ENCODE measurements at regions not wholly inside any gene's neighbourhood (a gene's known extent, or its start where the extent isn't known, plus 50 kb on each side); places are given as distances from the start of the nearest gene placed in this dataset.

DNA sequence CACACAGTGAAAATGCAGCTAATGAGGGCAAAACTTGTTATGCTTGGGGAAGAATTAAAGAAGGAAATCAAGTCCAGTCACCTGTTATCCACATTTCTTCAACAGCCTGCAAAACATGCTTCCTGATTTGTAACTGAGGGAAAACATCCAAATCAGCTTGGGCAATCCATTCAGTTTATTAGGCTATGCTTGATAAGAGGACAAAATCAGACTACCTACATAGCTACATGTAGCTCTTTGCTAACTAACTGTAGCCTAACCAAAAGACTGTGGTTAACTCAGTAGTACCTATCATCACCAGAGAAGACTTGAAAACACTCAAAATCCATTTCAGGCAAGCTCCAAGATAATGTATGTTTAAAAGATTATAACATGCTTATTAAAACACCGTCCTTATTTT, 436.4 kb downstream of the SHQ1 start (continued):
- TF ChIP-seq ZNF331 (CRISPR knock-in tag; IDR thresholded peaks at IDR 0.05; ENCODE audit: low read depth), result no peak
- TF ChIP-seq ZNF114 (CRISPR knock-in tag; IDR thresholded peaks at IDR 0.05), result no peak
- no peak for TF ChIP-seq EZH2 (IDR thresholded peaks at IDR 0.05; ENCODE audit: low read depth, unreplicated experiment)
- TF ChIP-seq ETS1 (IDR thresholded peaks at IDR 0.05), result no peak

- H3K4me1 Mint-ChIP-seq, result peaks cover 80% of the 10 kb centered on the region
- peaks cover 2% of the 10 kb centered on the region for H3K27me3 Mint-ChIP-seq (ENCODE audit: insufficient read depth, low read depth, poor library complexity)
- H3K27ac Mint-ChIP-seq, result peak overlapping the region; percentile 83
- H3K36me3 Mint-ChIP-seq (ENCODE audit: low read depth), result no peaks in the 10 kb centered on the region
- peaks cover 100% of the 10 kb centered on the region for H3K79me2 ChIP-seq (replicated peaks; ENCODE audit: insufficient read depth)
- H3K4me2 ChIP-seq, result peak overlapping the region; percentile 35; the same call in 1 of the 2 replicates
- no peaks in the 10 kb centered on the region; the same call in 2 of the 3 replicates for H3K9me3 Mint-ChIP-seq
- ATAC-seq, result no peak
- H3K27ac ChIP-seq (ENCODE audit: low read depth), result no peak overlapping the region
- H3K4me1 ChIP-seq (ENCODE audit: insufficient read depth), result peaks cover 70% of the 10 kb centered on the region
- H3K4me3 ChIP-seq, result no peak overlapping the region
- no peak for TF ChIP-seq NANOG (IDR thresholded peaks at IDR 0.05; ENCODE audit: borderline replicate concordance)
- no peak for TF ChIP-seq STAT1 (IDR thresholded peaks at IDR 0.05; ENCODE audit: unreplicated experiment)
- no peak for TF ChIP-seq ETS1 (IDR thresholded peaks at IDR 0.05)
- TF ChIP-seq CTCF (conservative IDR thresholded peaks at IDR 0.05; ENCODE audit: low read depth in 2 of 2), result no peak
- TF ChIP-seq, protein P1, sequence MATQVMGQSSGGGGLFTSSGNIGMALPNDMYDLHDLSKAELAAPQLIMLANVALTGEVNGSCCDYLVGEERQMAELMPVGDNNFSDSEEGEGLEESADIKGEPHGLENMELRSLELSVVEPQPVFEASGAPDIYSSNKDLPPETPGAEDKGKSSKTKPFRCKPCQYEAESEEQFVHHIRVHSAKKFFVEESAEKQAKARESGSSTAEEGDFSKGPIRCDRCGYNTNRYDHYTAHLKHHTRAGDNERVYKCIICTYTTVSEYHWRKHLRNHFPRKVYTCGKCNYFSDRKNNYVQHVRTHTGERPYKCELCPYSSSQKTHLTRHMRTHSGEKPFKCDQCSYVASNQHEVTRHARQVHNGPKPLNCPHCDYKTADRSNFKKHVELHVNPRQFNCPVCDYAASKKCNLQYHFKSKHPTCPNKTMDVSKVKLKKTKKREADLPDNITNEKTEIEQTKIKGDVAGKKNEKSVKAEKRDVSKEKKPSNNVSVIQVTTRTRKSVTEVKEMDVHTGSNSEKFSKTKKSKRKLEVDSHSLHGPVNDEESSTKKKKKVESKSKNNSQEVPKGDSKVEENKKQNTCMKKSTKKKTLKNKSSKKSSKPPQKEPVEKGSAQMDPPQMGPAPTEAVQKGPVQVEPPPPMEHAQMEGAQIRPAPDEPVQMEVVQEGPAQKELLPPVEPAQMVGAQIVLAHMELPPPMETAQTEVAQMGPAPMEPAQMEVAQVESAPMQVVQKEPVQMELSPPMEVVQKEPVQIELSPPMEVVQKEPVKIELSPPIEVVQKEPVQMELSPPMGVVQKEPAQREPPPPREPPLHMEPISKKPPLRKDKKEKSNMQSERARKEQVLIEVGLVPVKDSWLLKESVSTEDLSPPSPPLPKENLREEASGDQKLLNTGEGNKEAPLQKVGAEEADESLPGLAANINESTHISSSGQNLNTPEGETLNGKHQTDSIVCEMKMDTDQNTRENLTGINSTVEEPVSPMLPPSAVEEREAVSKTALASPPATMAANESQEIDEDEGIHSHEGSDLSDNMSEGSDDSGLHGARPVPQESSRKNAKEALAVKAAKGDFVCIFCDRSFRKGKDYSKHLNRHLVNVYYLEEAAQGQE (IDR thresholded peaks at IDR 0.05; ENCODE audit: unreplicated experiment), result no peak
- no peak for TF ChIP-seq EZH2 (IDR thresholded peaks at IDR 0.05; ENCODE audit: low read depth, unreplicated experiment)
- no peak for TF ChIP-seq CREB1 (CRISPR knock-in tag; IDR thresholded peaks at IDR 0.05; ENCODE audit: low read depth)
- TF ChIP-seq ZNF331 (CRISPR knock-in tag; IDR thresholded peaks at IDR 0.05; ENCODE audit: low read depth), result no peak
- TF ChIP-seq POLR2AphosphoS5 (IDR thresholded peaks at IDR 0.05; ENCODE audit: low read depth), result no peak
- no peak for TF ChIP-seq EZH2phosphoT487 (IDR thresholded peaks at IDR 0.05; ENCODE audit: unreplicated experiment)
- TF ChIP-seq JUNB (IDR thresholded peaks at IDR 0.05; ENCODE audit: unreplicated experiment), result no peak
- H3K4me3 Mint-ChIP-seq, result no peak overlapping the region
- H3K9me2 ChIP-seq (ENCODE audit: insufficient read depth), result no peaks in the 10 kb centered on the region
- peaks cover 89% of the 10 kb centered on the region for H4K20me1 ChIP-seq (replicated peaks; ENCODE audit: insufficient read depth)
- no peak for DNase-seq (ENCODE audit: low spot score)
- no peaks in the 10 kb centered on the region for H3K27me3 ChIP-seq (ENCODE audit: insufficient read depth)
- no peak overlapping the region for H2AFZ ChIP-seq
- no peaks in the 10 kb centered on the region for H3F3A ChIP-seq (replicated peaks; ENCODE audit: low read depth)
- H3K36me3 ChIP-seq (ENCODE audit: insufficient read depth), result no peaks in the 10 kb centered on the region
These were observed 437.1 kb downstream of the SHQ1 start for GRCh38 chr3:72411126-72411525.
